AG04449 (cell line): ENCODE measurements at regions not wholly inside any gene's neighbourhood (a gene's known extent, or its start where the extent isn't known, plus 50 kb on each side); places are given as distances from the start of the nearest gene placed in this dataset.
"Not testable (repeated sequence)": the region's sequence is repeated elsewhere in the genome, so short reads cannot be mapped to it uniquely, and the experiment has no call there.

Source experiments
- CTCF ChIA-PET: fragments of 350-600 bp; formaldehyde crosslinking; extraction: SDS; loops from one replicate; lab custom pipeline; 2021; ENCODE audit warnings: antibody characterized with exemption; lab: Yijun Ruan, JAX
- POLR2A ChIA-PET: fragments of 400-600, 350-600 bp; formaldehyde crosslinking; extraction: SDS; loops from one replicate; lab custom pipeline; 2020; ENCODE audit warnings: antibody characterized with exemption, inconsistent platforms; lab: Yijun Ruan, JAX
- DNase-seq: peaks from one replicate; pipeline ENCODE4 v3.0.0-alpha.2; 2010; ENCODE audit warnings: low read depth, low spot score
- H3K4me3 ChIP-seq: 2 replicates; pipeline ENCODE4 v1.5.1; 2011; ENCODE audit warnings: low read depth, mild to moderate bottlenecking, control low read depth, low read length
- CTCF ChIP-seq: IDR thresholded peaks from one replicate; pipeline ENCODE4 v1.5.1; 2011; ENCODE audit warnings: mild to moderate bottlenecking, moderate library complexity, low read length, control low read depth, inconsistent platforms; ENCODE audit not compliant: insufficient read depth; ENCODE audit errors: missing control alignments

DNA sequence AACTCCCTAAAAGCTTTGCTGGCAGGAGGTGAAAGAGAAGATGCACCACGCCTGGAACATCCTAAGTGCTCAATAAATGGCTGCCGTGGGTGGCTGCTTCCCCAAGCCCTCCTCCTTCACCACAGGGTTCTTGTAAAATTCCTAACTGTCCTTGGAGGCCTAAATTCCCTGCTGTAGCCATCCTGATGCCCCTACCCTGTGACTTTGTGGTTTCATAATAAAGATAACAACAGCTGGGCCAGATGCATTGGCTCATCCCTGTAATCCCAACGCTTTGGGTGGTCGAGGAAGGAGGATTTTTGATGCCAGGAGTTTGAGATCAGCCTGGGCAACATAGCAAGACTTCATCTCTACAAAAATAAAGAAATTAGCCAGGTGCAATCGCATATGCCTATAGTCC, 341.8 kb downstream of the ANKRD30A start:
- TF ChIP-seq CTCF = no peak
- DNase-seq = no peak
- POLR2A ChIA-PET = no interaction called here
- H3K4me3 ChIP-seq = no peak overlapping the region
- CTCF ChIA-PET = no interaction called here

DNA sequence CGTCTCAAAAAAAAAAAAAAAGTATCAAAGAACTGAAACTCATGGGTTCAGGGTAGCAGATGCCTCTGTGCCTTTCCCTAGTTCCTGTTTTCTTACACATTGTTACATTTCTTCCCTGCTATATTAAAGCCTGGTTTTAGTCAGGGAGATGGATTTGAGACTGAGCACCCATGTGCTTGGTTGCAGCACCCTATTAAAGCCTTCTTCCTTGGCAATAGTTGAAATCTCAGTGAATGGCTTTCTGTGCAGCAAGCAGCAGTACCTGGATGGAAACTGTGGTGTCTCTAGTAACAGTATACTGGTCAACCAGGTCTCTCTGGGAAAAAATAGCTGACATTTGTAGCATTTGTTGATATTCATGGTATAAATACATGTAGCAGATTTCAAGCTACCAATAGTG, 331.1 kb downstream of the ANKRD30A start:
- H3K4me3 ChIP-seq = no peak overlapping the region
- ChIA-PET CTCF (no interaction called here), POLR2A (no interaction called here)
- DNase-seq = no peak
- TF ChIP-seq CTCF = no peak

DNA sequence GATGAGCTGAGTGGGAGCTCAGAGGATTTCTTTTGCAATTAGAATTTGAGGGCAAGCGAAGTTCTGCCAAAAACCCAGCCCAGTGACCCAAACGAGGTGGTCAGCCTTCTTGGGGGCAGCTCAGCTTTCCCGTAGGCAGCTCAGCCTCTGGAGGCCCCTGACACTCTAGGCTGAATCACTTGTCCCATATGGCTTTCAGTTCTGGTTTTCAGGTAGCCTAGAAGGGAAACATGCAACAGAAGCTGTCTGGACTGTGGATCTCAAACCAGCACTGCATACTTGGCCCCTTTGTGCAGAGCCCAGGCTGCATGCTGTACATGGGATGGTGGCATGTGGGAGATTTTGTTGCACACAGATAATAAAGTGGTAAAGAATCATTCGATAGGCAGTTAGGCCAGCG, 322.8 kb downstream of the ANKRD30A start:
- no peak for DNase-seq
- CTCF ChIA-PET = no interaction called here
- TF ChIP-seq CTCF = no peak
- no peak overlapping the region for H3K4me3 ChIP-seq
- POLR2A ChIA-PET = no interaction called here

GRCh38 chr10:37442882-37443281, 317.5 kb downstream of the ANKRD30A start:
- DNase-seq = no peak
- no peak for TF ChIP-seq CTCF
- no peak overlapping the region for H3K4me3 ChIP-seq
- POLR2A ChIA-PET = no interaction called here
- CTCF ChIA-PET = no interaction called here

DNA sequence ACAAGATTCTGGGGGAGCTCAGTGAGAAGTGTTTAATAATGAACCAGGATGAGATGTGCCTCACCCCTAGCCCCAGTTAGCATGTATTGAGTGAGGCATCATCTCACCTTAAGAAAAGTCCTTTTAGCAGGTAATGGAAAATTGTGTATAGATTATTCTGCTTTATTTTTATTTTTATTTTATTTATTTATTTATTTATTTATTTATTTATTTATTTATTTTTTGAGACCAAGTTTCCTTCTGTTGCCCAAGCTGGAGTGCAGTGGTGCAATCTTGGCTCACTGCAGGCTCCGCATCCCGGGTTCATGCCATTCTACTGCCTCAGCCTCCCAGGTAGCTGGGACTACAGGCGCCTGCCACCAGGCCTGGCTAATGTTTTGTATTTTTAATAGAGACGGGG, 315.8 kb downstream of the ANKRD30A start:
- CTCF ChIA-PET, H3K4me3 ChIP-seq, DNase-seq, POLR2A ChIA-PET: not testable (repeated sequence)

- no peak overlapping the region for H3K4me3 ChIP-seq
- ChIA-PET POLR2A (no interaction called here), CTCF (no interaction called here)
- DNase-seq = no peak
- no peak for TF ChIP-seq CTCF
Measured at GRCh38 chr10:37439826-37440225, 314.4 kb downstream of the ANKRD30A start.

DNA sequence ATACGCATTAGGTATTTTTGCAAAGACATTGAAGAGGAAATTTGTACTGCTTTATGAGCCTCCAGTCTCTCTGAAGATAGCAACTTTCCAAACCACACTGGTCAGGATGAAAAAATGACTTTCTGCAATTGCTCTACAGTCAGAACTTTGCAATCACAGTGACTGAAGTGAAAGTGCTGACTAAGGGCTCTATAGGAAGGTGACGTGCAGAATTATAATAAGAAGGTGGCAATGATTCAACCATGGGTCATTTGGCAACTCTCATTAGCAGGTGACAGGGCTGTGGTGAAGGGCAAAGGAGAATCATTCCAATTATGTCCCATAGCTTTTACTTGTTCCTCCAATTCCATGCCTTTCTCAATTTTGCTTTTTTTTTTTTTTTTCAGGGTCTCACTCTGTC, 311.0 kb downstream of the ANKRD30A start:
- ChIA-PET CTCF (interaction anchor here (0.6 kb wide), 1 partner anchor 134 kb away, joined by 3 read pairs; no protein-coding TSS in a partner anchor), POLR2A (no interaction called here)
- no peak overlapping the region for H3K4me3 ChIP-seq
- no peak for TF ChIP-seq CTCF
- no peak for DNase-seq
